Keratinocyte (primary cell): ENCODE measurements at regions not wholly inside any gene's neighbourhood (a gene's known extent, or its start where the extent isn't known, plus 50 kb on each side); places are given as distances from the start of the nearest gene placed in this dataset.

Experiments used
- CTCF ChIP-seq, 3 experiments: IDR thresholded peaks in 1 of 3; conservative IDR thresholded peaks in 1 of 3; optimal IDR thresholded peaks in 1 of 3; 2 replicates in 2 of 3; 3 replicates in 1 of 3; pipeline versions ENCODE3 to v1.5.1; 2011; ENCODE audit warnings: low read length in 3 of 3, mild to moderate bottlenecking in 3 of 3, moderate library complexity in 2 of 3, control low read depth in 1 of 3, inconsistent platforms in 1 of 3; ENCODE audit not compliant: insufficient read depth in 2 of 3; ENCODE audit errors: extremely low read depth in 1 of 3
- EZH2 ChIP-seq: IDR thresholded peaks from one replicate; pipeline ENCODE4 v1.6.1; 2012; ENCODE audit warnings: inconsistent platforms, mild to moderate bottlenecking, low read length, moderate library complexity

- TF ChIP-seq CTCF (optimal IDR thresholded peaks at IDR 0.05 in 1 of 3, IDR thresholded peaks at IDR 0.05 in 1 of 3, conservative IDR thresholded peaks at IDR 0.05 in 1 of 3; ENCODE audit: extremely low read depth in 1 of 3, insufficient read depth in 2 of 3, low read length in 3 of 3) = no peak
- TF ChIP-seq EZH2 = no peak
These were observed 159.9 kb upstream of the PARP11 start for GRCh38 chr12:4032924-4033615.
